Nephron progenitor cell (in vitro differentiated cells): ENCODE measurements at regions not wholly inside any gene's neighbourhood (a gene's known extent, or its start where the extent isn't known, plus 50 kb on each side); places are given as distances from the start of the nearest gene placed in this dataset.

Source experiments
- DNase-seq: peaks from one replicate; pipeline ENCODE4 v3.0.0; 2021
- H3K27ac Mint-ChIP-seq: 2 replicates; pipeline ENCODE4 v1.8.0; 2021; ENCODE audit warnings: mild to moderate bottlenecking, moderate library complexity, mixed read lengths
- H3K27me3 Mint-ChIP-seq: 2 replicates; pipeline ENCODE4 v1.8.0; 2021; ENCODE audit warnings: mild to moderate bottlenecking, low read depth, mixed read lengths; ENCODE audit not compliant: poor library complexity
- H3K36me3 Mint-ChIP-seq: 2 replicates; pipeline ENCODE4 v1.8.0; 2021; ENCODE audit warnings: low read depth, mixed read lengths
- H3K4me1 Mint-ChIP-seq: 2 replicates; pipeline ENCODE4 v1.8.0; 2021; ENCODE audit warnings: mixed read lengths
- H3K4me3 Mint-ChIP-seq: 2 replicates; pipeline ENCODE4 v1.8.0; 2021; ENCODE audit warnings: mild to moderate bottlenecking, moderate library complexity, mixed read lengths
- H3K9me3 Mint-ChIP-seq: 2 replicates; pipeline ENCODE4 v1.8.0; 2021; ENCODE audit warnings: mild to moderate bottlenecking, moderate library complexity, mixed read lengths
- CTCF ChIP-seq: fragments of 200-600 bp; sonication (generic); IDR thresholded peaks from 2 replicates; pipeline ENCODE4 v1.5.0; 2021; ENCODE audit warnings: antibody characterized with exemption

- Mint-ChIP-seq H3K27ac (no peak overlapping the region), H3K27me3 (peaks cover 6% of the 10 kb centered on the region), H3K4me3 (no peak overlapping the region), H3K36me3 (no peaks in the 10 kb centered on the region), H3K4me1 (no peaks in the 10 kb centered on the region), H3K9me3 (peaks cover 7% of the 10 kb centered on the region)
- TF ChIP-seq CTCF, result no peak
- no peak for DNase-seq
These were observed 987.1 kb upstream of the SEL1L start for GRCh38 chr14:82520765-82521164.

DNA sequence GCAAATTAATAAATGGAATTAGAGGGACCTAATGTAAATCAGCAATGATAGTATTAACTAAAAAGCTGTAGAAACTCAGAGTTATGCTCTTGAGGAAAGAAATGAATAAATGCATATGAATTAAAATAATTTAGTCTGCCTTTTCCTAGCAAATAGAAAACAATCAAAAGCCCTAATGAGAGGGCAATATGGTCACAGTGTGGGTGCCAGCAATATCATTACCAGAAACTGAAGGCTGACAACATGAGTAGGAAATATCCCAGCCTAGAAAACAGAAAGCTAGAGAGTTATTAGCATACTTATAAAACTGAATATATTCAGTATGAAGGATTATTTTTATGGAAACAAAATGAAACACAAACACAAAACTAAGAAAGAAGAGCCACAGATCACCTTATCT lies 987.5 kb upstream of the SEL1L start:
- TF ChIP-seq CTCF, result no peak
- no peak overlapping the region for H3K4me3 Mint-ChIP-seq
- no peaks in the 10 kb centered on the region for H3K4me1 Mint-ChIP-seq
- no peak for DNase-seq
- H3K36me3 Mint-ChIP-seq, result no peaks in the 10 kb centered on the region
- peaks cover 7% of the 10 kb centered on the region for H3K9me3 Mint-ChIP-seq
- peaks cover 6% of the 10 kb centered on the region for H3K27me3 Mint-ChIP-seq
- no peak overlapping the region for H3K27ac Mint-ChIP-seq

DNA sequence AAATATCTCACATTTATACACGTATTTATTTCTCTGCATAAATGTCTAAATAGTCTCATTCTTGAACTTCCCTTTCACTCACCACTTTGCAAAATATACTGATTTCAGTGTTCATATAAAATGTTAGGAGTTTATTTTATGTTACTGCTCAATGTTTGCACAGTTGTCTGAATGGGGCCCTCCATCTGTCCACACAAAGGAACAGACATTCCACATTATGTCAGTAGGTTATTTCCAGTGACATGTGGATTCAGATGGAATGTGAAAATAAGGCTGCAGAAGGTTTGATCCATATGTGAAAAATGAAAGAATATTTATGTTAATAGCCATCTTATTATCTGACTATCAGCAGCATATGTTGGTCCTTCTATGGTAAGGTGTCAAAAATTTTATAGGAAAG lies 994.4 kb upstream of the SEL1L start:
- H3K9me3 Mint-ChIP-seq, result no peaks in the 10 kb centered on the region
- H3K27ac Mint-ChIP-seq, result no peak overlapping the region
- no peaks in the 10 kb centered on the region for H3K4me1 Mint-ChIP-seq
- peaks cover 3% of the 10 kb centered on the region for H3K27me3 Mint-ChIP-seq
- no peak for DNase-seq
- H3K4me3 Mint-ChIP-seq, result no peak overlapping the region
- no peak for TF ChIP-seq CTCF
- H3K36me3 Mint-ChIP-seq, result no peaks in the 10 kb centered on the region

- no peak for TF ChIP-seq CTCF
- Mint-ChIP-seq H3K27me3 (no peaks in the 10 kb centered on the region), H3K9me3 (no peaks in the 10 kb centered on the region)
These were observed 999.7 kb upstream of the SEL1L start for GRCh38 chr14:82533351-82533750.

DNA sequence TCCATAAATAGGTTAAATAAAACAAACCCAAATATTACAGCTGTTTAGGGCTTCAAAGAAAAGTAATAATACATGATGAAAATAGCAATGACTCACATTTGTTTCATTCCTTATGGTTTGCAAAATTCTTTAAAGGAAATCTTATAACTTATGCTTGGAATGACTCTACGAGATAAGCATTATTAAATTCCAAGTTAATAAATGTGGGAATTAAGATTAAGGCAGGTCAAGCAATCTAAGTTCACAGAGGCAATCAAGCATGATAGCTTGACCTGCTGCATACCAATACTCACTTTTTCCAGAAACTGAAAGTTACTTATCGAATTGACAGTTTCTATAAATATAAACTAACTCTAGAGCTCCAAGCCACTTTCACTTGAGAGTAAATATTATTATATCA lies 1002.9 kb upstream of the SEL1L start:
- H3K27ac Mint-ChIP-seq, result no peak overlapping the region
- no peaks in the 10 kb centered on the region for H3K9me3 Mint-ChIP-seq
- H3K4me1 Mint-ChIP-seq, result peaks cover 4% of the 10 kb centered on the region
- H3K4me3 Mint-ChIP-seq, result no peak overlapping the region
- TF ChIP-seq CTCF, result no peak
- DNase-seq, result no peak
- H3K36me3 Mint-ChIP-seq, result no peaks in the 10 kb centered on the region
- no peaks in the 10 kb centered on the region for H3K27me3 Mint-ChIP-seq

More at GRCh38 chr14:82533351-82533750, 999.7 kb upstream of the SEL1L start:
- Mint-ChIP-seq H3K36me3 (no peaks in the 10 kb centered on the region), H3K4me3 (no peak overlapping the region), H3K27ac (no peak overlapping the region), H3K4me1 (peaks cover 4% of the 10 kb centered on the region)
- DNase-seq, result no peak

DNA sequence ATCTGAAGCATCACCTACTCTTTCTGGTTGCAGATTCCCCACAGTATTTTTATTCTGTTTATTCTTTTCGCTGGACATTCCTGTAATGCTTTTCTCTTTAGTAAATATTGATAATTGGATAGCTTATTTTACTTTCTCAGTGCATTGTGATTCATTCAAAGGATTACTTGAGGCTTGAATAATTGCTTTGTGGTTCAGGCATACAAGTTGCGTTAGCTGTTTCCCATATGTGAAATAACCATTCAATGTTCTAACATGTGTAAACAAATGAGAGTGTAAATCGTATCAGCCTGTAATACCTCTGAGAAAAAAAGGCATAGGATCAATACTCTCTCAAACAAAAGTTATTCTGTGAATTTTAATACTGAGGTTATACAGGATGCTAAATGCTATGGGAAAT lies 1004.2 kb upstream of the SEL1L start:
- H3K36me3 Mint-ChIP-seq, result no peaks in the 10 kb centered on the region
- DNase-seq, result no peak
- no peak overlapping the region for H3K4me3 Mint-ChIP-seq
- H3K27me3 Mint-ChIP-seq, result no peaks in the 10 kb centered on the region
- TF ChIP-seq CTCF, result no peak
- H3K9me3 Mint-ChIP-seq, result no peaks in the 10 kb centered on the region
- H3K27ac Mint-ChIP-seq, result no peak overlapping the region
- H3K4me1 Mint-ChIP-seq, result peaks cover 4% of the 10 kb centered on the region
